ENCODE measurements at regions not wholly inside any gene's neighbourhood (a gene's known extent, or its start where the extent isn't known, plus 50 kb on each side); places are given as distances from the start of the nearest gene placed in this dataset.

DNA sequence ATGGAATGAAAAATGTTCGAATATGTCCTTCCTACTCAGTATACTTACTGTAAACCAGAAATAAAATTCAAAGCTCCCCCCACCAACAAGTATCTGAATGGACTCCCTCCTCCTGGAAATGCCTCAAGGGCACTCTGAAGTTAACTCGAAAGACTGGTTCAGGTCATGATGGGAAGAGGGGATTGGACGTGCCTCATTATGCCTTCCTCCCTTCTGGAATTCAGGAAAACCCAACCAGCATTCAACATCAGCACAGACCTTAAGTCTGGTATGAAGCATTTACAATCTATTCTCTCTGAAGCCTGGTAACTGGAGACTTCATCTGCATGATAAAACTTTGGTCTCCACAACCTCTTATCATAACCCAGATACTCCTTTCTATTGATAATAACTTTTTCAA is 428.3 kb upstream of the RAG2 start:
- no peaks in the 10 kb centered on the region for H3K9me3 ChIP-seq (ENCODE audit: control insufficient read depth, low read length)

DNA sequence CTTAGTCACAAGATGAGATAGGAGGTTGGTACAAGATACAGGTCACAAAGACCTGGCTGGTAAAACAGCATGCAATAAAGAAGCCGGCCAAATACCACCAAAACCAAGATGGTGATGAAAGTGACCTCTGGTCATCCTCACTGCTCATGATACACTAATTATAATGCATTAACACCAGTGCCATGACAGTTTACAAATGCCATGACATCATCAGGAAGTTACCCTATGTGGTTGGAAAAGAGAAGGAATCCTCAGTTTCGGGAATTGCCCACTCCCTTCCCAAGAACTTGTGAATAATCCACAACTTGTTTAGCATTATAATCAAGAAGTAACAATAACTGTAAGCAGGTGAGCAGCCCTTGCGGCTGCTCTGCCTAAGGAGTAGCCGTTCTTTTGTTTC is 408.5 kb upstream of the RAG2 start:
- WGBS, 2 experiments (ENCODE audit: insufficient coverage in 2 of 2), result 89% methylated on average over 3 of the region's 4 CpGs; no CpG with 5 or more reads in 1 of the 2 experiments
- H3K36me3 ChIP-seq (ENCODE audit: control insufficient read depth, insufficient read depth, low read length), result no peaks in the 10 kb centered on the region
- H3K4me1 ChIP-seq (ENCODE audit: control insufficient read depth, insufficient read depth, low read length, poor library complexity, severe bottlenecking), result no peaks in the 10 kb centered on the region
- no peaks in the 10 kb centered on the region for H3K9me3 ChIP-seq (ENCODE audit: control insufficient read depth, low read length)
- no peak overlapping the region for H3K4me3 ChIP-seq (ENCODE audit: extremely low read depth, insufficient read depth, low read length, poor library complexity, severe bottlenecking)
- H3K27ac ChIP-seq (ENCODE audit: low read depth, low read length, severe bottlenecking), result no peak overlapping the region

More for the DNA sequence above, 428.3 kb upstream of the RAG2 start:
- no CpG with 5 or more reads among the region's 3 CpGs for WGBS, 2 experiments (ENCODE audit: insufficient coverage in 2 of 2)
- Histone ChIP-seq H3K36me3 (ENCODE audit: control insufficient read depth, insufficient read depth, low read length) (no peaks in the 10 kb centered on the region), H3K27ac (ENCODE audit: low read depth, low read length, severe bottlenecking) (no peak overlapping the region), H3K4me3 (ENCODE audit: extremely low read depth, insufficient read depth, low read length, poor library complexity, severe bottlenecking) (no peak overlapping the region), H3K4me1 (ENCODE audit: control insufficient read depth, insufficient read depth, low read length, poor library complexity, severe bottlenecking) (no peaks in the 10 kb centered on the region)

DNA sequence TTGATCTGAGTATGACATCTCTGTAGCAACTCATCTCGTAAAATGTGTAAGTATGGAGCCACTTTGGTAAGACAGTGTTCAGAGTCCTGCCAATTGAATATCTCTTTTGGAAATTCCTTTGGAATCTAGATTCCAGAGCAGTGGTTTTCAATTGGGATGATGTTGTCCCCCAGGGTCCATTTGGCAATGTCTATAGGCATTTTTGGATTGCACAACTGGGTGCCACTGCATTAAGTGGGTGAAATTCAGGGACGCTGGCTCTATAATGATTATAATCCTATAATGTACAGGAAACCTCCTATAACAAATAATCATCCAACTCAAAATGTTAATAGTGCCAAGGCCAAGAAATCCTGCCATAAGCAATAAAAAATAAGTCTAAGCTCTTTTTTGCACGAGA is 404.8 kb upstream of the RAG2 start:
- 50 to 56% methylated on average over 1 of the region's 3 CpGs for WGBS, 2 experiments (ENCODE audit: insufficient coverage in 2 of 2)
- H3K27ac ChIP-seq (ENCODE audit: low read depth, low read length, severe bottlenecking), result no peak overlapping the region
- H3K36me3 ChIP-seq (ENCODE audit: control insufficient read depth, insufficient read depth, low read length), result no peaks in the 10 kb centered on the region
- no peak overlapping the region for H3K4me3 ChIP-seq (ENCODE audit: extremely low read depth, insufficient read depth, low read length, poor library complexity, severe bottlenecking)
- no peaks in the 10 kb centered on the region for H3K9me3 ChIP-seq (ENCODE audit: control insufficient read depth, low read length)
- H3K4me1 ChIP-seq (ENCODE audit: control insufficient read depth, insufficient read depth, low read length, poor library complexity, severe bottlenecking), result no peaks in the 10 kb centered on the region

DNA sequence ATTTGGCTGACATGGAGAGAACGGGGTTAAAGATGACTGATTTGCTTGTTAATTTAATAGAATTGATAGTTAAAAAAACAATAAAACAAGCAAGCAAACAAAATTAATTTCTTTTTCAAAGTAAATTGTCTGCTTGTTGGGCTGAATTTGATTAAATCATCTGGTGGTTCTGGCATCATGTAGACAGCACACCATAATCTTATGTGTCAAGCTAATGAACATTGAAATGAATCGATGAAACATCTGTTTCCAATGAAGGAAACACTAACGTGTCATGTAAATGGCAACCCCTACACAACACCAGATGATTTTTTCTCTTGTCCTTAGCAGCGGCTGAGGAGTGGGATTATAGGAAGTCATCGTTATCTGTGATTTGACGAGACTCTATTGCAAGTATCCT is 399.6 kb upstream of the RAG2 start:
- H3K4me3 ChIP-seq (ENCODE audit: extremely low read depth, insufficient read depth, low read length, poor library complexity, severe bottlenecking), result no peak overlapping the region
- H3K36me3 ChIP-seq (ENCODE audit: control insufficient read depth, insufficient read depth, low read length), result no peaks in the 10 kb centered on the region
- H3K9me3 ChIP-seq (ENCODE audit: control insufficient read depth, low read length), result no peaks in the 10 kb centered on the region
- H3K27ac ChIP-seq (ENCODE audit: low read depth, low read length, severe bottlenecking), result no peak overlapping the region
- no peaks in the 10 kb centered on the region for H3K4me1 ChIP-seq (ENCODE audit: control insufficient read depth, insufficient read depth, low read length, poor library complexity, severe bottlenecking)
- WGBS, 2 experiments (ENCODE audit: insufficient coverage in 2 of 2), result 80% methylated on average over 2 of the region's 6 CpGs; no CpG with 5 or more reads in 1 of the 2 experiments

DNA sequence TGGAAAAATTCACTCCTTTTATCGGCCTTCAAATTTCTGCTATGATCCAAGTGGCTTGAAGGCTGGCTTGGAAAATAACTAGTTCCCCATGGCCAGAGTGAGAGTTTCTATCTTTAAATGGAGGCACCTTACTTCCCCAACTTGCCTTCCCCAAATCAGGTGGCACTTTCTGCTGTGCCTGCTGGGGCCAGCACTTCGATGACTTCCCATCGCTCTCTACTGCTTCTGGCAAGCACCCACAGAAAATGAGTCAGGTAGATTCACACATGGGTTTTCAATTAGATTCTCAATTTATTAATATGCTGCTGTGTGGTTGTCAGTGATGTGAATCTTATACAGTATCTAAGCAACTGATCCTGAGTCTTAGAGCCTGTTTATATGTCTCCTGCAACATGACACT is 398.8 kb upstream of the RAG2 start:
- Histone ChIP-seq H3K36me3 (ENCODE audit: control insufficient read depth, insufficient read depth, low read length) (no peaks in the 10 kb centered on the region), H3K4me3 (ENCODE audit: extremely low read depth, insufficient read depth, low read length, poor library complexity, severe bottlenecking) (no peak overlapping the region), H3K27ac (ENCODE audit: low read depth, low read length, severe bottlenecking) (no peak overlapping the region), H3K9me3 (ENCODE audit: control insufficient read depth, low read length) (no peaks in the 10 kb centered on the region), H3K4me1 (ENCODE audit: control insufficient read depth, insufficient read depth, low read length, poor library complexity, severe bottlenecking) (no peaks in the 10 kb centered on the region)
- WGBS, 2 experiments (ENCODE audit: insufficient coverage in 2 of 2), result 100% methylated on average over 1 of the region's 3 CpGs; no CpG with 5 or more reads in 1 of the 2 experiments

DNA sequence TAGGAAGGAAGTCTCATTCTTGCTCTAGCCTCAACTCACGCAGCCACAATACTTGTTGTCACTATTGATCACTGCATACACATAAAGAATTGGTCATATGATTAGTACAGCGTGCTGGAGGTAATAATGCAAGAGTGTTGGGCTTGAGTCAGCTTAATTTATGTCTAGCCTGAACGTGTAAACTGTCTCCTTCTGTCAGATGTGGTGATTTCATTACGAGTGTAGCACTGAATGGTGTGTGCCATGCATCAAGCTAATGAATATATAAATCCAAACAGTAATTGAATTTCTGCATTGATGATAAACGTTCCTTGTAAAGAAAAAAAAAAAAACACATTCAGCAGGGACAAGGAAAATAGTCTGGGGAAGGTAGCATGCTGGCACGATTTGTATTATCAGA is 396.2 kb upstream of the RAG2 start:
- H3K4me3 ChIP-seq (ENCODE audit: extremely low read depth, insufficient read depth, low read length, poor library complexity, severe bottlenecking), result no peak overlapping the region
- H3K4me1 ChIP-seq (ENCODE audit: control insufficient read depth, insufficient read depth, low read length, poor library complexity, severe bottlenecking), result no peaks in the 10 kb centered on the region
- 75 to 89% methylated on average over 1 to 2 of the region's 6 CpGs for WGBS, 2 experiments (ENCODE audit: insufficient coverage in 2 of 2)
- no peaks in the 10 kb centered on the region for H3K9me3 ChIP-seq (ENCODE audit: control insufficient read depth, low read length)
- no peaks in the 10 kb centered on the region for H3K36me3 ChIP-seq (ENCODE audit: control insufficient read depth, insufficient read depth, low read length)
- H3K27ac ChIP-seq (ENCODE audit: low read depth, low read length, severe bottlenecking), result no peak overlapping the region

DNA sequence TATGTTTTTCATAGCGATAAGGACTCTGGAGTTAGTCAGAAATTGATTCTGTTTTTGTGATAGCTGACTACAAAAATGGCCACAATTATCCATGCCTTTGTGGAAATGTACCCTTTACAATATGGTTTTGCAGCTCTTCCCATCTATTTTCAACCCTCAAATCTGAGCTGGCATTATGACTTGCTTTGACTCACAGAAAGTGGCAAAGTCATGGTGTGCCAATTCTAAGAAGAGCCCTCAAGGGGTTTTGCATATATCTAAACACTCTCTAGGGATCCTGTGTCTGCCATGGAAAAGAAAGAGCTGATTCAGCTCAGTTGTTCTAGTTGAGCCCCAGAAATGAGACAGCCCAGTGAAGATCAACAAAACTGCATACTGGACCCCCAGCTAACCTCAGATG is 390.5 kb upstream of the RAG2 start:
- Histone ChIP-seq H3K4me1 (ENCODE audit: control insufficient read depth, insufficient read depth, low read length, poor library complexity, severe bottlenecking) (no peaks in the 10 kb centered on the region), H3K4me3 (ENCODE audit: extremely low read depth, insufficient read depth, low read length, poor library complexity, severe bottlenecking) (no peak overlapping the region), H3K36me3 (ENCODE audit: control insufficient read depth, insufficient read depth, low read length) (no peaks in the 10 kb centered on the region), H3K9me3 (ENCODE audit: control insufficient read depth, low read length) (no peaks in the 10 kb centered on the region), H3K27ac (ENCODE audit: low read depth, low read length, severe bottlenecking) (no peak overlapping the region)
- no CpG with 5 or more reads among the region's 1 CpG for WGBS, 2 experiments (ENCODE audit: insufficient coverage in 2 of 2)

DNA sequence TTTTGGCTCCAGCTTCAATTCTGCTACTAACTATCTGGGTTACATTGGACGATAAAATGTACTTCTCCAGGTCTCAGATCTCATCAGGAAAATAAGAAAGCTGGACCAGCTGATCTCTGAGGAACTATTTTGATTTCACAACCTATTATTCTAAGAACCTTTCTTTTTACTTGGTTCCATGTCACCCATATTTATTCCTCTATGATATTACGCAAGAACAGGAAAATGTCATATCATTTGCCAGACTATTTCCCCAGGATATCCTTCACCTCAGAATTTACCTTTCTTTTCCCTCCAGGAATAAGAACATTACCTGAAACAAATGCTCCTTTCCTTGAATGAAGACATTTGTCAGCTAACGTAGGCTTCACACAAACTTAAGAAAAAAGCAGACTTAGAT is 387.5 kb upstream of the RAG2 start:
- WGBS, 2 experiments (ENCODE audit: insufficient coverage in 2 of 2), result 88 to 89% methylated on average over 2 to 3 of the region's 3 CpGs
- no peak overlapping the region for H3K4me3 ChIP-seq (ENCODE audit: extremely low read depth, insufficient read depth, low read length, poor library complexity, severe bottlenecking)

DNA sequence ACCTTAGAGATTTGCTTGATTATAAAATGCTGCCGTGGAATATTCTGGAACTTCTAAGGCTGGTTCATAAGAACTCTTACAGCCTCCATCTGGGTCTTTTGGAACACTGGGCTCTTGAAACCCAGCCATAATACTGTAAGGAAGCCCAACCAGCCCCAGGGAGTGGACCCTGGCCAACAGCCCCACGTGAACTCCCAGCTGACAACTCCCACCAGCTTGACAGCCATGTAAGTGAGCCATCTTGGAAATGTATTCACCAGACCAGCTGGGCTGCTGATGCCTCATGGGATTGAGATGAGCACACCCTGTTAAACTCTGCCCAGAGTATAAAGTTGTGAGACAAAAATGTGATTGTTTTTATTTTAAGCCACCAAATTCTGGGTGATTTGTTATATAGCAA is 378.7 kb upstream of the RAG2 start:
- 57% methylated on average over 1 of the region's 2 CpGs; no CpG with 5 or more reads in 1 of the 2 experiments for WGBS, 2 experiments (ENCODE audit: insufficient coverage in 2 of 2)
- Histone ChIP-seq H3K27ac (ENCODE audit: low read depth, low read length, severe bottlenecking) (no peak overlapping the region), H3K36me3 (ENCODE audit: control insufficient read depth, insufficient read depth, low read length) (no peaks in the 10 kb centered on the region), H3K4me3 (ENCODE audit: extremely low read depth, insufficient read depth, low read length, poor library complexity, severe bottlenecking) (no peak overlapping the region), H3K9me3 (ENCODE audit: control insufficient read depth, low read length) (peaks cover 5% of the 10 kb centered on the region), H3K4me1 (ENCODE audit: control insufficient read depth, insufficient read depth, low read length, poor library complexity, severe bottlenecking) (no peaks in the 10 kb centered on the region)

More for the DNA sequence above, 387.5 kb upstream of the RAG2 start:
- Histone ChIP-seq H3K27ac (ENCODE audit: low read depth, low read length, severe bottlenecking) (no peak overlapping the region), H3K36me3 (ENCODE audit: control insufficient read depth, insufficient read depth, low read length) (no peaks in the 10 kb centered on the region), H3K4me1 (ENCODE audit: control insufficient read depth, insufficient read depth, low read length, poor library complexity, severe bottlenecking) (no peaks in the 10 kb centered on the region), H3K9me3 (ENCODE audit: control insufficient read depth, low read length) (no peaks in the 10 kb centered on the region)

DNA sequence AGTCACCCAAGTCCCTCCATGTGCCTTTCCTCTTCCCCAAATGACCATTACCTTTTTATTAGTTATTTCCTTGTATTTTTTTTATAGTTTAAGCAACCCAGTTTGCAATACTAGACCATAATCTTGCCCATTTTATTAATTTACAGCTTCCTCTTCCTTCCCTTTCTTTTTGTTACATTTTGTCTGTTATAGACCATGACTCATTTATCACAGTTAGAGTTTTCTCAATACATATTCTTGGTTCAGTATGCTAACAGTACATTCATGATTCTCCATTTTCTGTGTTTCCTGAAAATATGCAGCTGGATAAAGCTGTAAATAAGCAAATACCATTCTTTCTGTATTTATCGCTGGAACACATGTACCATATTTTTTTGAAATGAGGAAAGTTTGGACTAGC is 376.7 kb upstream of the RAG2 start:
- H3K27ac ChIP-seq (ENCODE audit: low read depth, low read length, severe bottlenecking), result no peak overlapping the region
- H3K4me1 ChIP-seq (ENCODE audit: control insufficient read depth, insufficient read depth, low read length, poor library complexity, severe bottlenecking), result no peaks in the 10 kb centered on the region
- H3K9me3 ChIP-seq (ENCODE audit: control insufficient read depth, low read length), result no peaks in the 10 kb centered on the region
- H3K36me3 ChIP-seq (ENCODE audit: control insufficient read depth, insufficient read depth, low read length), result no peaks in the 10 kb centered on the region
- H3K4me3 ChIP-seq (ENCODE audit: extremely low read depth, insufficient read depth, low read length, poor library complexity, severe bottlenecking), result no peak overlapping the region
- no CpG with 5 or more reads among the region's 1 CpG for WGBS, 2 experiments (ENCODE audit: insufficient coverage in 2 of 2)

DNA sequence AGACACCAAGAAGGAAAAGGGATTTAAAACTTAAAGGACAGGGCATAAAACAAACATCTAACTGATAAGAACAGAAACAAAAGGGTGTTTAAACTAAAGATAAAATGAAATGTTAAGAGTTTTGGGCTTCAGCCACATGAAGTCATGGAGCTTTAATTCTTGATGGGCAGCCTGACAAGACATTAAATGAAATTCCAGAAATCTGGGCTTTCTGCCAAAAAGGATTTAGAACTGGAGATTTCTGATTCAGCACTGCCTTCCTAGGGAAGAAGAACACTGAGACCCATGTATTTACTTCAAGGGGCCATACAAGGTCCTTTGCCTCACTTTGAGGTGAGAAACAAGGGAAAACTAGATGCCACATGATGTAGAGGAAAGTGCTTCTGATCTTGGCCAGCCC is 355.9 kb upstream of the RAG2 start:
- H3K4me1 ChIP-seq (ENCODE audit: control insufficient read depth, insufficient read depth, low read length, poor library complexity, severe bottlenecking), result no peaks in the 10 kb centered on the region
- no peaks in the 10 kb centered on the region for H3K9me3 ChIP-seq (ENCODE audit: control insufficient read depth, low read length)
- H3K27ac ChIP-seq (ENCODE audit: low read depth, low read length, severe bottlenecking), result no peak overlapping the region
- no peaks in the 10 kb centered on the region for H3K36me3 ChIP-seq (ENCODE audit: control insufficient read depth, insufficient read depth, low read length)
- no peak overlapping the region for H3K4me3 ChIP-seq (ENCODE audit: extremely low read depth, insufficient read depth, low read length, poor library complexity, severe bottlenecking)
